Naive thymus-derived CD4-positive, alpha-beta T cell (primary cell): ENCODE measurements at regions not wholly inside any gene's neighbourhood (a gene's known extent, or its start where the extent isn't known, plus 50 kb on each side); places are given as distances from the start of the nearest gene placed in this dataset.
"Not testable (repeated sequence)": the region's sequence is repeated elsewhere in the genome, so short reads cannot be mapped to it uniquely, and the experiment has no call there.

ENCODE experiments used
- ATAC-seq: fragments of 150-1000 bp; cut with Tn5 transposase; 2 replicates; pipeline ENCODE4 v1.10.0; 2021; ENCODE audit warnings: mild to moderate bottlenecking, moderate library complexity
- CTCF ChIA-PET: fragments of 350-600 bp; sonication (Branson Sonifier 250); formaldehyde crosslinking; loops from one replicate; lab custom pipeline; 2021; ENCODE audit warnings: antibody characterized with exemption; lab: Charles Lee
- POLR2A ChIA-PET: fragments of 350-600 bp; sonication (Branson Sonifier 250); formaldehyde crosslinking; loops from one replicate; lab custom pipeline; 2021; ENCODE audit warnings: antibody characterized with exemption, inconsistent platforms; lab: Charles Lee
- DNase-seq, 9 donors: peaks; one replicate each; pipeline versions ENCODE4 v3.0.0 to v3.0.0-alpha.2; 2020 to 2022; ENCODE audit warnings: mixed read lengths in 1 of 9
- H3K27ac ChIP-seq: one replicate; pipeline ENCODE4 v1.7.0; 2013; ENCODE audit warnings: mild to moderate bottlenecking, low read depth, low read length, moderate library complexity
- H3K27me3 ChIP-seq, 2 donors: one replicate each; pipeline ENCODE4 v1.7.0; 2013; ENCODE audit warnings: low read length in 2 of 2, mild to moderate bottlenecking in 2 of 2, moderate library complexity in 2 of 2; ENCODE audit not compliant: control insufficient read depth in 2 of 2, insufficient read depth in 2 of 2
- H3K36me3 ChIP-seq, 3 experiments: 1 replicate in 2 of 3; 2 replicates in 1 of 3; pipeline ENCODE4 v1.7.0; 2013; ENCODE audit warnings: low read length in 3 of 3, mild to moderate bottlenecking in 3 of 3, moderate library complexity in 1 of 3; ENCODE audit not compliant: insufficient read depth in 3 of 3, control insufficient read depth in 2 of 3
- H3K4me1 ChIP-seq, 2 donors: one replicate each; pipeline ENCODE4 v1.7.0; 2013; ENCODE audit warnings: low read length in 2 of 2, mild to moderate bottlenecking in 2 of 2, moderate library complexity in 1 of 2; ENCODE audit not compliant: control insufficient read depth in 2 of 2, insufficient read depth in 2 of 2
- H3K4me3 ChIP-seq: 2 replicates; pipeline ENCODE4 v1.7.0; 2013; ENCODE audit warnings: mild to moderate bottlenecking, low read length
- H3K9me3 ChIP-seq, 3 experiments: 1 replicate in 2 of 3; 2 replicates in 1 of 3; pipeline ENCODE4 v1.7.0; 2013; ENCODE audit warnings: low read length in 3 of 3; ENCODE audit not compliant: control insufficient read depth in 2 of 3
- H3K27ac Mint-ChIP-seq, 9 donors: one replicate each; pipeline ENCODE4 v1.8.0; 2020 to 2022; ENCODE audit warnings: mixed read lengths in 9 of 9, mild to moderate bottlenecking in 8 of 9, moderate library complexity in 5 of 9, inconsistent platforms in 2 of 9
- H3K27me3 Mint-ChIP-seq, 5 donors: one replicate each; pipeline ENCODE4 v1.8.0; 2021 to 2022; ENCODE audit warnings: mixed read lengths in 5 of 5, mild to moderate bottlenecking in 1 of 5
- H3K36me3 Mint-ChIP-seq, 5 donors: one replicate each; pipeline ENCODE4 v1.8.0; 2020 to 2022; ENCODE audit warnings: mixed read lengths in 5 of 5, mild to moderate bottlenecking in 3 of 5, inconsistent platforms in 1 of 5
- H3K4me1 Mint-ChIP-seq, 7 donors: one replicate each; pipeline ENCODE4 v1.8.0; 2020 to 2022; ENCODE audit warnings: mixed read lengths in 7 of 7, mild to moderate bottlenecking in 3 of 7, inconsistent platforms in 1 of 7
- H3K4me3 Mint-ChIP-seq, 10 donors: one replicate each; pipeline ENCODE4 v1.8.0; 2020 to 2022; ENCODE audit warnings: mild to moderate bottlenecking in 10 of 10, mixed read lengths in 10 of 10, moderate library complexity in 6 of 10, inconsistent platforms in 2 of 10
- H3K9me3 Mint-ChIP-seq, 11 donors: one replicate each; pipeline ENCODE4 v1.8.0; 2020 to 2022; ENCODE audit warnings: mixed read lengths in 11 of 11, mild to moderate bottlenecking in 4 of 11, inconsistent platforms in 1 of 11, moderate library complexity in 1 of 11
- intact Hi-C, 2 donors: fragments of 100-400 bp; cut with micrococcal nuclease; formaldehyde crosslinking; loops; one replicate each; pipeline ENCODE4 v1.15.1; 2023

DNA sequence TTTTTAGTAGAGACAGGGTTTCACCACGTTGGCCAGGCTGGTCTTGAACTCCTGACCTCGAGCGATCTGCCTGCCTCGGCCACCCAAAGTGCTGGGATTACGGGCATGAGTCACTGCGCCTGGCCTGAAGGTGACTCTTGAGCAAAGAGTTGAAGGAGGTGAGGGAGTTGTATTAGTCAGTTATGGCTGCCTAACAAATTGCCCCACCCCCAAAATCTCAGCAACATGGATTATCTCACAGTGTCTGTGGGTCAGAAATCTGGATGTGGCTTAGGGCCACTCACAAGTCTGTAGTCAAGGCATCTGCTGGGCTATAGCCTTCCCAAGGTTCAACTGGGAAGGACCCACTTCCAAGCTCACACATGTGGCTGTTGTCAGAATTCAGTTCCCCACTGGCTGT lies 52.8 kb upstream of the ADGRE5 start:
- no peak overlapping the region for H3K27ac Mint-ChIP-seq
- ChIA-PET POLR2A (no interaction called here), CTCF (no interaction called here)
- no peak overlapping the region for H3K4me3 ChIP-seq
- H3K36me3 Mint-ChIP-seq: peaks cover 0 to 3% (median 0%) of the 10 kb centered on the region in 5 donors
- no peaks in the 10 kb centered on the region for H3K9me3 Mint-ChIP-seq
- no peaks in the 10 kb centered on the region for H3K36me3 ChIP-seq
- intact Hi-C loops: no loop called here
- H3K27me3 ChIP-seq: no peaks in the 10 kb centered on the region
- H3K4me3 Mint-ChIP-seq: no peak overlapping the region
- H3K4me1 ChIP-seq: peaks cover 0 to 2% of the 10 kb centered on the region in 2 donors
- H3K9me3 ChIP-seq: no peaks in the 10 kb centered on the region
- DNase-seq (no peak), ATAC-seq (no peak)
- peaks cover 0 to 5% (median 2%) of the 10 kb centered on the region in 7 donors for H3K4me1 Mint-ChIP-seq
- no peaks in the 10 kb centered on the region for H3K27me3 Mint-ChIP-seq
- no peak overlapping the region for H3K27ac ChIP-seq

DNA sequence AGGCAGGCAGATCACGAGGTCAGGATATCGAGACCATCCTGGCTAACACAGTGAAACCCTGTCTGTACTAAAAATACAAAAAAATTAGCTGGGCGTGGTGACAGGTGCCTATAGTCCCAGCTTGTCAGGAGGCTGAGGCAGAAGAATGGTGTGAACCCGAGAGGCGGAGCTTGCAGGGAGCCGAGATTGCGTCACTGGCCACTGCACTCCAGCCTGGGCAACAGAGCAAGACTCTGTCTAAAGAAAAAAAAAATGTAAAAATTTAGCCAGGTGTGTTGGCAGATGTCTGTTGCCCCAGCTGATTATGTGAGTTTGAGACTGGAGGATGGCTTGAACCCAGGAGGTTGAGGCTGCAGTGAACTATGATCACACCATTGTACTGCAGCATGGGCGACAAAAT lies 54.2 kb upstream of the ADGRE5 start:
- H3K36me3 ChIP-seq, H3K4me1 Mint-ChIP-seq, H3K4me3 ChIP-seq, H3K9me3 ChIP-seq, intact Hi-C loops, H3K27me3 Mint-ChIP-seq, H3K4me1 ChIP-seq, H3K4me3 Mint-ChIP-seq, H3K9me3 Mint-ChIP-seq, H3K27me3 ChIP-seq, H3K27ac ChIP-seq, DNase-seq, H3K27ac Mint-ChIP-seq, ATAC-seq, H3K36me3 Mint-ChIP-seq: not testable (repeated sequence)
- POLR2A ChIA-PET: interaction anchor here (0.7 to 1.2 kb wide), 3 partner anchors 9 to 160 kb away, joined by 3 to 4 read pairs (median 3); no protein-coding TSS in a partner anchor
- CTCF ChIA-PET: interaction anchor here (1.0 kb wide), 1 partner anchor 29 kb away, joined by 4 read pairs; no protein-coding TSS in a partner anchor

DNA sequence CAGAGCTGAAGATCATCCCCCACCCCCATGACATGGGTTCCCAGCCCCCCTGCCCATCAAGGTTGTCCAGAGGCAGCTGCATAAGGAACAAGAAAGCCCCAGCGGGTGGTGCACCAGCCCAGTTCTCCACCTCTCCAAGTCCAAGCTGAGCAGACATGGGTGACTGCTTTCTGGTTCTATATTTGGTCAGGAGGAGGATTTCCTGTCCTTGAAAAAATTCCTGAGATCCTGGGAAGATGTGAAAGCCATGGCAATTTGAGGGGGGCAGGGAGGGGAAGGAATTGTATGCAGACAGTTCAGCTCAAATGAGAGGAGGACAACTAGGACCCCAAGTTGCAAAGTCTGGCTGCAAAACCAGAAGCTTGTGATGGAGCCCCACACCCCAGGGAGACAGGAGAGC lies 55.4 kb upstream of the ADGRE5 start:
- H3K27ac Mint-ChIP-seq: no peak overlapping the region
- H3K4me3 ChIP-seq: no peak overlapping the region
- H3K36me3 Mint-ChIP-seq: peaks cover 0 to 3% (median 0%) of the 10 kb centered on the region in 5 donors
- no peaks in the 10 kb centered on the region for H3K9me3 ChIP-seq
- H3K36me3 ChIP-seq: no peaks in the 10 kb centered on the region
- H3K27ac ChIP-seq: no peak overlapping the region
- DNase-seq: no peak
- no peaks in the 10 kb centered on the region for H3K4me1 ChIP-seq
- H3K27me3 Mint-ChIP-seq: no peaks in the 10 kb centered on the region
- ATAC-seq: no peak
- intact Hi-C loops: no loop called here
- no peaks in the 10 kb centered on the region for H3K9me3 Mint-ChIP-seq
- no peaks in the 10 kb centered on the region for H3K4me1 Mint-ChIP-seq
- ChIA-PET POLR2A (no interaction called here), CTCF (interaction anchor here (1.0 kb wide), 1 partner anchor 30 kb away, joined by 4 read pairs; no protein-coding TSS in a partner anchor)
- H3K27me3 ChIP-seq: no peaks in the 10 kb centered on the region
- no peak overlapping the region for H3K4me3 Mint-ChIP-seq

DNA sequence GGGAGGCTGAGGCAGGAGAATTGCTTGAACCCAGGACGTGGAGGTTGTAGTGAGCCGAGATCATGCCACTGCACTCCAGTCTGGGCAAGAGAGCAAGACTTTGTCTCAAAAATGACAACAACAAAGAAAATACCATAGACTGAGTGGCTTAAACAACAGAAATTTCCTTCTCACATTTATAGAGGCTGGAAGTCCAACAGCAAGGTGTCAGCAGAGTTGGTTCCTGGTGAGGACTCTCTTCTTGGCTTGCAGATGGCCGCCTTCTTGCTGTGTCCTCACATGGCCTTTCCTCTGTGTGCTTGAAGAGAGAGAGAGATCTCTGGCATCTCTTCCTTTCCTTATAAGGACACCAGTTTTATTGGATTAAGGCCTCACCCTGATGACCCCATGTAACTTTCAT lies 56.1 kb upstream of the ADGRE5 start:
- ATAC-seq (no peak), DNase-seq (no peak)
- Mint-ChIP-seq H3K4me1 (peaks cover 0 to under 1% (median 0%) of the 10 kb centered on the region in 7 donors), H3K27me3 (no peaks in the 10 kb centered on the region), H3K4me3 (no peak overlapping the region), H3K27ac (no peak overlapping the region), H3K9me3 (no peaks in the 10 kb centered on the region), H3K36me3 (peaks cover 0 to 3% (median 0%) of the 10 kb centered on the region in 5 donors)
- H3K27ac ChIP-seq: no peak overlapping the region
- H3K27me3 ChIP-seq: no peaks in the 10 kb centered on the region
- no peaks in the 10 kb centered on the region for H3K36me3 ChIP-seq
- no peak overlapping the region for H3K4me3 ChIP-seq
- no peaks in the 10 kb centered on the region for H3K9me3 ChIP-seq
- intact Hi-C loops: no loop called here
- ChIA-PET CTCF (no interaction called here), POLR2A (no interaction called here)
- no peaks in the 10 kb centered on the region for H3K4me1 ChIP-seq

DNA sequence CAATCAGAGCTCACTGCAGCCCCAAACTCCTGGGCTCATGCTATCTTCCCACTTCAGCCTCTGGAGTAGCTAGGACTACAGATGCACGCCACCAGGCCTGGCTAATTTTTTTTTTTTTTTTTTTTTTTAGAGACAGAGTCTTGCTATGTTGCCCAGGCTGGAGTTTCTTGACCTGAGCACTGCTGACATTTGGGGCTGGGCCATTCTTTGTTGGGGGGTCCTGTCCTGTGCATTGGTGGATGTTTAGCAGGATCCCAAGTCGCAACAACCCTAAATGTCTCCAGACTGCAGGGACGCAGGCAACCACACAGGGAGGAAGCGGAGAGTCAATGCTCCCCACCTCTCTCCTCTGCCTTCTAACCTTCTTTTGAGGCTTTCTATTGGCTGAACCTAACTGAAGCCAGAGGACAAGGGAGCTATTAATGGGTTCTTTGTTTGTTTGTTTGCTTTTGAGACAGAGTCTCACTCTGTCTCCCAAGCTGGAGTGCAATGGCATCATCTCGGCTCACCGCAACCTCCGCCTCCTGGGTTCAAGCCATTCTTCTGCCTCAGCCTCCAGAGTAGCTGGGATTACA lies 58.3 kb upstream of the ADGRE5 start:
- DNase-seq (no peak), ATAC-seq (no peak)
- no peaks in the 10 kb centered on the region for H3K4me1 ChIP-seq
- intact Hi-C loops: no loop called here
- Mint-ChIP-seq H3K36me3 (no peaks in the 10 kb centered on the region), H3K9me3 (no peaks in the 10 kb centered on the region), H3K27ac (peak overlapping the region in 2 of 9 donors; percentile 45 to 59), H3K27me3 (no peaks in the 10 kb centered on the region), H3K4me1 (peaks cover 0 to 1% (median 0%) of the 10 kb centered on the region in 7 donors), H3K4me3 (no peak overlapping the region)
- CTCF ChIA-PET: interaction anchor here (0.7 kb wide), 1 partner anchor 672 kb away, joined by 7 read pairs; no protein-coding TSS in a partner anchor
- POLR2A ChIA-PET: interaction anchor here (1.0 kb wide), 1 partner anchor 13 kb away, joined by 3 read pairs; no protein-coding TSS in a partner anchor
- H3K36me3 ChIP-seq: no peaks in the 10 kb centered on the region
- H3K9me3 ChIP-seq: no peaks in the 10 kb centered on the region
- H3K27ac ChIP-seq: no peak overlapping the region
- H3K27me3 ChIP-seq: no peaks in the 10 kb centered on the region
- no peak overlapping the region for H3K4me3 ChIP-seq

DNA sequence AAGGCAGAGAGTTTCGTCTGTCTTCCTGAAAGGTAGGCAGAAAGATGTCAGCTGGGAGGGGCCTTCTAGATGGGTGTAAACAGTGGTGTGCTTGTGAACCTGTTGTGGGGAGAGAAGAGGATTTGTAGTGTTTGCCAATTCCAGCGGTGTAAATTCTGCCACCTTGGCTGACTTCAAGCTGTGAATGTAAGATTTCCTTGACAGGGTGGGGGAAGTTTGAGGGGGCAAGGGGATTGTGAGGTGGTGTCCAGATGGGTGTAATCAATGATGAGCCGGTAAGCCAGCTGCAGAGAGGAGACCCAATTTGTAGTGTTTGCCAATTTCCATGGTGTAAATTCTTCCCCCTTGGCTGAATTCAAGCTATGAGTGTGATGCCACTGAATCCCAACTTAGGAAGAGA lies 61.0 kb upstream of the ADGRE5 start:
- ChIA-PET POLR2A (interaction anchor here (0.6 kb wide), 1 partner anchor 1059 kb away, joined by 3 read pairs; no protein-coding TSS in a partner anchor), CTCF (interaction anchor here (0.6 to 0.7 kb wide), 2 partner anchors 27 to 92 kb away, joined by 3 read pairs; no protein-coding TSS in a partner anchor)
- Histone ChIP-seq H3K4me3 (no peak overlapping the region), H3K9me3 (no peaks in the 10 kb centered on the region), H3K4me1 (no peaks in the 10 kb centered on the region), H3K27ac (no peak overlapping the region), H3K36me3 (no peaks in the 10 kb centered on the region), H3K27me3 (no peaks in the 10 kb centered on the region)
- Mint-ChIP-seq H3K36me3 (peaks cover 0 to 4% (median 0%) of the 10 kb centered on the region in 5 donors), H3K4me3 (no peak overlapping the region), H3K9me3 (no peaks in the 10 kb centered on the region), H3K4me1 (peaks cover 0 to 1% (median 0%) of the 10 kb centered on the region in 7 donors), H3K27ac (no peak overlapping the region), H3K27me3 (no peaks in the 10 kb centered on the region)
- DNase-seq (no peak), ATAC-seq (no peak)
- intact Hi-C loops: no loop called here

DNA sequence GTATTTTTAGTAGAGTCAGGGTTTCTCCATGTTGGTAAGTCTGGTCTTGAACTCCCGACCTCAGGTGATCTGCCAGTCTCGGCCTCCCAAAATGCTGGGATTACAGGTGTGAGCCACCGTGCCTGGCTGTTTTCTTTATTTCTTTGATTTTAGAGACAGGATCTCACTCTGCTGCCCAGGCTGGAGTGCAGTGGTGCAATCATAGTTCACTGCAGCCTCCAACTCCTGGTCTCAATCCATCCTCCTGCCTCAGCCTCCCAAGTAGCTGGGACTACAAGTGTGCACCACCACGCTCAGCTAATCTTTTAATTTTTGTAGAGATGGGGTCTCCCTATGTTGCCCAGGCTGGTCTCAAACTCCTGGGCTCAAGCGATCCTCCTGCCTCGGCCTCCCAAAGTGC lies 61.5 kb upstream of the ADGRE5 start:
- H3K4me3 Mint-ChIP-seq, H3K9me3 Mint-ChIP-seq, H3K27me3 Mint-ChIP-seq, H3K4me1 ChIP-seq, H3K9me3 ChIP-seq, H3K27ac Mint-ChIP-seq, intact Hi-C loops, CTCF ChIA-PET, H3K27ac ChIP-seq, H3K4me3 ChIP-seq, H3K4me1 Mint-ChIP-seq, H3K36me3 ChIP-seq, H3K36me3 Mint-ChIP-seq, DNase-seq, ATAC-seq, H3K27me3 ChIP-seq: not testable (repeated sequence)
- POLR2A ChIA-PET: interaction anchor here (0.6 kb wide), 1 partner anchor 1059 kb away, joined by 3 read pairs; no protein-coding TSS in a partner anchor
